K562 (cell line): ENCODE measurements at regions not wholly inside any gene's neighbourhood (a gene's known extent, or its start where the extent isn't known, plus 50 kb on each side); places are given as distances from the start of the nearest gene placed in this dataset.

Source experiments
- ATAC-seq: fragments of 200-7000 bp; cut with Tn5 transposase; 3 replicates; pipeline ENCODE4 v1.9.1; 2020; ENCODE audit warnings: moderate library complexity
- BruUV-seq: library from RNA; stranded (reverse); fragments of 400-500 nt; replicated peaks from 2 replicates; lab custom pipeline; 2021; lab: Mats Ljungman, UMichigan
- CTCF ChIA-PET: fragments of 300-600 bp; formaldehyde crosslinking; extraction: SDS; loops from one replicate; lab custom pipeline; 2021; ENCODE audit warnings: low intra/inter-chr PET ratio; lab: Yijun Ruan, JAX
- POLR2A ChIA-PET: fragments of 300-600, 350-650 bp; sonication (Branson Sonifier 250); formaldehyde crosslinking; extraction: SDS; loops from one replicate; lab custom pipeline; 2021; ENCODE audit warnings: antibody characterized with exemption, inconsistent platforms; lab: Yijun Ruan, JAX
- DNase-seq, 4 experiments: peaks; one replicate each; pipeline versions ENCODE4 v3.0.0 to v3.0.0-alpha.2; 2011 to 2018; ENCODE audit warnings: low spot score in 3 of 4, mixed read lengths in 3 of 4; ENCODE audit errors: extremely low read depth in 1 of 4
- FAIRE-seq: peaks from 2 replicates; lab custom pipeline; 2011; peaks lifted over from hg19 to GRCh38; lab: Jason Lieb, UNC
- H2AFZ ChIP-seq: 2 replicates; pipeline ENCODE4 v1.6.0; 2011; ENCODE audit warnings: low read depth, low read length, control low read depth, inconsistent platforms
- H3K27ac ChIP-seq: fragments of 200-600 bp; 3 replicates; pipeline ENCODE4 v1.8.0; 2011; ENCODE audit warnings: low read depth, mild to moderate bottlenecking, control low read depth, inconsistent platforms, low read length, moderate library complexity, mixed read lengths; ENCODE audit errors: extremely low read depth
- H3K27me3 ChIP-seq, 2 experiments: fragments of 300-600 bp in 1 of 2; 2 replicates in 1 of 2; 3 replicates in 1 of 2; pipeline versions ENCODE4 v1.6.0 to v1.8.0; 2011; ENCODE audit warnings: inconsistent platforms in 2 of 2, low read length in 2 of 2, mild to moderate bottlenecking in 1 of 2, mixed read lengths in 1 of 2, moderate library complexity in 1 of 2; ENCODE audit not compliant: control insufficient read depth in 2 of 2, insufficient read depth in 2 of 2
- H3K36me3 ChIP-seq: fragments of 300-600 bp; 3 replicates; pipeline ENCODE4 v1.8.0; 2011; ENCODE audit warnings: mild to moderate bottlenecking, low read length, inconsistent platforms; ENCODE audit not compliant: control insufficient read depth, insufficient read depth
- H3K4me1 ChIP-seq, 2 experiments: fragments of 200-600 bp in 1 of 2; replicated peaks in 1 of 2; 2 replicates in 1 of 2; 3 replicates in 1 of 2; pipeline versions ENCODE4 v1.5.1 to v1.8.0; 2011; ENCODE audit warnings: inconsistent platforms in 2 of 2, low read length in 2 of 2, mild to moderate bottlenecking in 1 of 2, mixed read lengths in 1 of 2, moderate library complexity in 1 of 2; ENCODE audit not compliant: control insufficient read depth in 2 of 2, insufficient read depth in 2 of 2
- H3K4me2 ChIP-seq: 2 replicates; pipeline ENCODE4 v1.6.1; 2011; ENCODE audit warnings: low read length, control low read depth, inconsistent platforms, mixed read lengths; ENCODE audit not compliant: insufficient read depth
- H3K4me3 ChIP-seq: fragments of 200-600 bp; sonication (generic), shearing (Covaris generic); 2 replicates; pipeline ENCODE4 v1.5.1; 2016; ENCODE audit warnings: control low read depth, inconsistent platforms
- H3K79me2 ChIP-seq: fragments of 200-600 bp; 3 replicates; pipeline ENCODE4 v1.8.0; 2011; ENCODE audit warnings: low read length, inconsistent platforms; ENCODE audit not compliant: control insufficient read depth, insufficient read depth
- H3K9ac ChIP-seq, 2 experiments: 2 replicates each; pipeline versions ENCODE4 v1.6.0 to v1.6.1; 2011; ENCODE audit warnings: low read depth in 2 of 2, low read length in 2 of 2, control low read depth in 1 of 2, inconsistent platforms in 1 of 2, mild to moderate bottlenecking in 1 of 2, mixed read lengths in 1 of 2; ENCODE audit not compliant: insufficient read depth in 1 of 2
- H3K9me1 ChIP-seq: one replicate; pipeline ENCODE4 v1.6.0; 2011; ENCODE audit warnings: inconsistent platforms, mild to moderate bottlenecking, low read length, moderate library complexity; ENCODE audit not compliant: control insufficient read depth, insufficient read depth
- H3K9me3 ChIP-seq: replicated peaks from 2 replicates; pipeline ENCODE4 v1.5.1; 2011; ENCODE audit warnings: low read depth, low read length, inconsistent platforms; ENCODE audit not compliant: control insufficient read depth, insufficient read depth
- H4K20me1 ChIP-seq: replicated peaks from 2 replicates; pipeline ENCODE4 v1.6.1; 2011; ENCODE audit warnings: low read length, inconsistent platforms, mixed read lengths; ENCODE audit not compliant: control insufficient read depth, insufficient read depth
- BHLHE40 ChIP-seq: IDR thresholded peaks from 2 replicates; pipeline ENCODE4 v1.6.1; 2011; ENCODE audit warnings: low read length, improper control_type of control experiment
- COPS2 ChIP-seq: fragments of 450-650 bp; conservative IDR thresholded peaks from 2 replicates; pipeline ENCODE4 v1.6.1; 2016; ENCODE audit warnings: mild to moderate bottlenecking, moderate library complexity
- ELF1 ChIP-seq: fragments of 200-800 bp; sonication (Bioruptor generic); IDR thresholded peaks from 2 replicates; pipeline ENCODE4 v1.6.1; 2016; ENCODE audit warnings: missing genetic modification characterization, missing compliant biosample characterization
- L3MBTL2 ChIP-seq: fragments of 450-650 bp; IDR thresholded peaks from 2 replicates; pipeline ENCODE4 v1.6.1; 2016; ENCODE audit warnings: mild to moderate bottlenecking, moderate library complexity
- NFYB ChIP-seq: IDR thresholded peaks from 2 replicates; pipeline ENCODE4 v1.6.1; 2011; ENCODE audit warnings: mild to moderate bottlenecking, moderate library complexity; ENCODE audit not compliant: insufficient read length; ENCODE audit errors: extremely low read depth
- PRPF4 ChIP-seq: fragments of 200-400 bp; formaldehyde crosslinking; IDR thresholded peaks from one replicate; pipeline ENCODE4 v1.6.1; 2017; ENCODE audit warnings: low read length, low read depth, mild to moderate bottlenecking; ENCODE audit not compliant: insufficient read depth, poor library complexity, severe bottlenecking
- PTBP1 ChIP-seq: fragments of 200-400 bp; formaldehyde crosslinking; IDR thresholded peaks from 2 replicates; pipeline ENCODE4 v1.6.1; 2017; ENCODE audit warnings: low read depth, low read length
- SETDB1 ChIP-seq: IDR thresholded peaks from one replicate; pipeline ENCODE4 v1.6.1; 2012; ENCODE audit warnings: low read length, control low read depth, inconsistent platforms
- SMAD3 ChIP-seq: fragments of 450-650 bp; formaldehyde crosslinking; conservative IDR thresholded peaks from 2 replicates; pipeline ENCODE4 v1.4.0; 2020; ENCODE audit warnings: mild to moderate bottlenecking
- SMARCA5 ChIP-seq: fragments of 450-650 bp; IDR thresholded peaks from 2 replicates; pipeline ENCODE4 v1.6.1; 2016
- SMARCC2 ChIP-seq: fragments of 450-650 bp; IDR thresholded peaks from 2 replicates; pipeline ENCODE4 v1.6.1; 2017; ENCODE audit warnings: antibody characterized with exemption, moderate library complexity, mild to moderate bottlenecking, low read depth
- ZNF133 ChIP-seq: fragments of 250-450 bp; sonication (Bioruptor Pico); IDR thresholded peaks from 2 replicates; pipeline ENCODE4 v1.4.0; 2020; ENCODE audit warnings: mild to moderate bottlenecking
- WGBS: fragments of 100-300 bp; shearing (Covaris generic); methylation state at CpG from one replicate; pipeline ENCODE4 v1.1.6; 2016; ENCODE audit warnings: low coverage, mixed read lengths; ENCODE audit not compliant: insufficient coverage; ENCODE audit errors: missing lambda C conversion rate; 5-methylcytosine and 5-hydroxymethylcytosine counted together
- in situ Hi-C: fragments of 300-500 bp; cut with MboI; formaldehyde crosslinking; loops from 4 replicates; pipeline ENCODE4 v1.15.0; 2018; ENCODE audit warnings: inconsistent platforms, mixed read lengths
- intact Hi-C: fragments of 100-400 bp; cut with micrococcal nuclease; formaldehyde crosslinking; loops from 2 replicates; pipeline ENCODE4 v1.14.2; 2022
- TF ChIP-seq, protein P1 (sequence below): IDR thresholded peaks from 2 replicates; pipeline ENCODE4 v1.6.1; 2016; ENCODE audit warnings: missing genetic modification characterization, missing compliant biosample characterization
- TF ChIP-seq, protein P2 (sequence below): fragments of 450-650 bp; formaldehyde crosslinking; IDR thresholded peaks from 2 replicates; pipeline ENCODE4 v1.4.0; 2020; ENCODE audit warnings: mild to moderate bottlenecking, moderate library complexity
- TF ChIP-seq, protein P3 (sequence below): sonication (generic); formaldehyde crosslinking; IDR thresholded peaks from 2 replicates; pipeline ENCODE4 v1.8.1; 2022; ENCODE audit warnings: missing genetic modification reagents
- TF ChIP-seq, protein P4 (sequence below): fragments of 250-450 bp; sonication (Bioruptor Pico); IDR thresholded peaks from 2 replicates; pipeline ENCODE4 v1.4.0; 2020; ENCODE audit warnings: borderline replicate concordance

DNA sequence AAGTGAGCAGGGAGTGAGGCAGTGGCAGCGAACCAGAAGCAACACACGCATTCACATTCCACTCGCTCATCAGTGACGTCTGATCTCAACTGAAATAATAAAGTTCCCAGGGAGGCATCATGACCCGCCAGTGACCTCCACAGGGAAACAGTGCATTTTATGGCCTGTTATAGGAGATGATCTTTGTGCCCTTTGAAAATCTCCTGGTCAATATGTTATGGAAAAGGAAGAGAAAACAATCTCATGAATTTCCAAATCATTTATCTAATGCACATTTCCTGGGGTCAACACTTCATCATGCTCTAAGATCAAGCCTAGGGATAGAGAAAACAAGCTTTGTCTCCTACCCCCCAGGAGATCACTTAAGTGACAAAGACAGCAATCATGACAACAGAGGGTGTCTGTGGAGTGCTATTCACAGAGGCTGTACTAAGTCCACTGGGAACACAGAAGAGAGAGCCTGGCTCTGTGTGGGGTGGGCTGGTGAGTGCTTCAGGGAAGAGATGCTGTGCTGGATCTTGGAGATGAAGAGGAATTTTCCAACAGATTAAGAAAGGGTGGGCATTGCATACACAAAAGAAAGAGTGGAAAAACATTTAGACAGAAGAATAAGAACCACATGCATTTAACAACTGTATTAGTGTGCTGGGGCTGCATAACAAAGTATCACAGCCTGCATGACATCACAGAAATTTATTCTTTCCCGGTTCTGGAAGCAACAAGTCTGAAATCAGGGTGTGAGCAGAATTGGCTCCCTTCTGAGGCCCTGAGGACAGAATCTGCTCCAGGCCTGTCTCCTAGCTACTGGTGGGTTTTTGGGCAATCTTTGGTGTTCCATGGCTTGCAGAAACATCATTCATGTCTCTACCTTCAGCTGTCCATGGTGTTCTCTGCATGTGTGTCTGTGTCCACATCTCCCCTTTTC lies 613.9 kb upstream of the IGFBP3 start (continued):
- TF ChIP-seq, protein P1, sequence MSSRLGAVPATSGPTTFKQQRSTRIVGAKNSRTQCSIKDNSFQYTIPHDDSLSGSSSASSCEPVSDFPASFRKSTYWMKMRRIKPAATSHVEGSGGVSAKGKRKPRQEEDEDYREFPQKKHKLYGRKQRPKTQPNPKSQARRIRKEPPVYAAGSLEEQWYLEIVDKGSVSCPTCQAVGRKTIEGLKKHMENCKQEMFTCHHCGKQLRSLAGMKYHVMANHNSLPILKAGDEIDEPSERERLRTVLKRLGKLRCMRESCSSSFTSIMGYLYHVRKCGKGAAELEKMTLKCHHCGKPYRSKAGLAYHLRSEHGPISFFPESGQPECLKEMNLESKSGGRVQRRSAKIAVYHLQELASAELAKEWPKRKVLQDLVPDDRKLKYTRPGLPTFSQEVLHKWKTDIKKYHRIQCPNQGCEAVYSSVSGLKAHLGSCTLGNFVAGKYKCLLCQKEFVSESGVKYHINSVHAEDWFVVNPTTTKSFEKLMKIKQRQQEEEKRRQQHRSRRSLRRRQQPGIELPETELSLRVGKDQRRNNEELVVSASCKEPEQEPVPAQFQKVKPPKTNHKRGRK (tag): no peak
- TF ChIP-seq SMAD3 (CRISPR knock-in tag) (no peak), COPS2 (no peak), BHLHE40 (no peak)
- TF ChIP-seq, all 486 proteins: peak for 0

DNA sequence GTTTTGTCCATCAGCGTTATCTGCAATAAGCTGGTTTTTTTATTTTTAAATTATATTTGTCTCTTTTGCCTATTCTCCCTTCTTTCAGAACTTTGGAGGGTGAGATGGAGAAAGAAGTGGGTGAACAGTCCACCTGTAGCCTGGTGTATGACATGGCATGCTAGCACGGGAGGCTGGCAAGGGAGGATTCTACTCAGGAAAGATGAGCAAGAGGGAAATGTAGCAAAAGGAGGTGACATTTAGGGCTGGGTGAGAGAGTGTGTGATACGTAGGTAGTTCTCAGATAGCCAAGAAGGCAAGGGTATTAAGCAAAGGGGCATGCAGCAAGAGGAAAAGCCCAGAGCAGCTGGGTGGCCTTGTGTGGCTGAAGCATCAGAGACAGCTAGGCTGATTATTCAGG lies 612.9 kb upstream of the IGFBP3 start:
- no peaks in the 10 kb centered on the region for H3K36me3 ChIP-seq
- H3K27me3 ChIP-seq: no peaks in the 10 kb centered on the region
- no peaks in the 10 kb centered on the region for H3K9me3 ChIP-seq
- POLR2A ChIA-PET: no interaction called here
- no peak for ATAC-seq
- no peak for FAIRE-seq
- H3K27ac ChIP-seq: no peak overlapping the region
- no peaks in the 10 kb centered on the region for H3K79me2 ChIP-seq
- no TSS peak for BruUV-seq
- DNase-seq: no peak
- H3K4me2 ChIP-seq: no peak overlapping the region
- no peaks in the 10 kb centered on the region for H3K9me1 ChIP-seq
- H3K4me3 ChIP-seq: no peak overlapping the region
- no peak overlapping the region for H2AFZ ChIP-seq
- no peak overlapping the region for H3K9ac ChIP-seq
- CTCF ChIA-PET: no interaction called here
- no peaks in the 10 kb centered on the region for H4K20me1 ChIP-seq
- WGBS: 5% methylated on average over 3 of the region's 3 CpGs
- no peaks in the 10 kb centered on the region for H3K4me1 ChIP-seq
- in situ Hi-C loops (no loop called here), intact Hi-C loops (no loop called here)
- no peak for TF ChIP-seq PTBP1
- TF ChIP-seq, protein P2, sequence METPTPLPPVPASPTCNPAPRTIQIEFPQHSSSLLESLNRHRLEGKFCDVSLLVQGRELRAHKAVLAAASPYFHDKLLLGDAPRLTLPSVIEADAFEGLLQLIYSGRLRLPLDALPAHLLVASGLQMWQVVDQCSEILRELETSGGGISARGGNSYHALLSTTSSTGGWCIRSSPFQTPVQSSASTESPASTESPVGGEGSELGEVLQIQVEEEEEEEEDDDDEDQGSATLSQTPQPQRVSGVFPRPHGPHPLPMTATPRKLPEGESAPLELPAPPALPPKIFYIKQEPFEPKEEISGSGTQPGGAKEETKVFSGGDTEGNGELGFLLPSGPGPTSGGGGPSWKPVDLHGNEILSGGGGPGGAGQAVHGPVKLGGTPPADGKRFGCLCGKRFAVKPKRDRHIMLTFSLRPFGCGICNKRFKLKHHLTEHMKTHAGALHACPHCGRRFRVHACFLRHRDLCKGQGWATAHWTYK (CRISPR knock-in tag): no peak
- no peak for TF ChIP-seq SETDB1
- no peak for TF ChIP-seq ZNF133 (CRISPR knock-in tag)
- TF ChIP-seq, protein P3, sequence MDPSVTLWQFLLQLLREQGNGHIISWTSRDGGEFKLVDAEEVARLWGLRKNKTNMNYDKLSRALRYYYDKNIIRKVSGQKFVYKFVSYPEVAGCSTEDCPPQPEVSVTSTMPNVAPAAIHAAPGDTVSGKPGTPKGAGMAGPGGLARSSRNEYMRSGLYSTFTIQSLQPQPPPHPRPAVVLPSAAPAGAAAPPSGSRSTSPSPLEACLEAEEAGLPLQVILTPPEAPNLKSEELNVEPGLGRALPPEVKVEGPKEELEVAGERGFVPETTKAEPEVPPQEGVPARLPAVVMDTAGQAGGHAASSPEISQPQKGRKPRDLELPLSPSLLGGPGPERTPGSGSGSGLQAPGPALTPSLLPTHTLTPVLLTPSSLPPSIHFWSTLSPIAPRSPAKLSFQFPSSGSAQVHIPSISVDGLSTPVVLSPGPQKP: no peak
- TF ChIP-seq L3MBTL2: no peak
- TF ChIP-seq ELF1 (tag): no peak
- no peak for TF ChIP-seq SMARCC2
- TF ChIP-seq SMARCA5: no peak
- TF ChIP-seq, protein P4, sequence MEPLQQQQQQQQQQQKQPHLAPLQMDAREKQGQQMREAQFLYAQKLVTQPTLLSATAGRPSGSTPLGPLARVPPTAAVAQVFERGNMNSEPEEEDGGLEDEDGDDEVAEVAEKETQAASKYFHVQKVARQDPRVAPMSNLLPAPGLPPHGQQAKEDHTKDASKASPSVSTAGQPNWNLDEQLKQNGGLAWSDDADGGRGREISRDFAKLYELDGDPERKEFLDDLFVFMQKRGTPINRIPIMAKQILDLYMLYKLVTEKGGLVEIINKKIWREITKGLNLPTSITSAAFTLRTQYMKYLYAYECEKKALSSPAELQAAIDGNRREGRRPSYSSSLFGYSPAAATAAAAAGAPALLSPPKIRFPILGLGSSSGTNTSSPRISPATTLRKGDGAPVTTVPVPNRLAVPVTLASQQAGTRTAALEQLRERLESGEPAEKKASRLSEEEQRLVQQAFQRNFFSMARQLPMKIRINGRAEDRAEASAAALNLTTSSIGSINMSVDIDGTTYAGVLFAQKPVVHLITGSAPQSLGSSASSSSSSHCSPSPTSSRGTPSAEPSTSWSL (CRISPR knock-in tag): no peak
- no peak for TF ChIP-seq NFYB
- no peak for TF ChIP-seq PRPF4
